Gastroesophageal sphincter (tissue), 3 donors: ENCODE measurements at regions not wholly inside any gene's neighbourhood (a gene's known extent, or its start where the extent isn't known, plus 50 kb on each side); places are given as distances from the start of the nearest gene placed in this dataset.

Experiments
- CTCF ChIP-seq, 4 experiments: fragments of 200-600 bp in 2 of 4; fragments of 450-650 bp in 2 of 4; sonication (generic) in 1 of 4; IDR thresholded peaks; one replicate each; pipeline ENCODE4 v1.5.1; 2017 to 2019; ENCODE audit warnings: antibody characterized with exemption in 4 of 4, mild to moderate bottlenecking in 2 of 4, moderate library complexity in 2 of 4
- EP300 ChIP-seq: sonication (generic); formaldehyde crosslinking; IDR thresholded peaks from one replicate; pipeline ENCODE4 v1.6.1; 2017; ENCODE audit warnings: antibody characterized with exemption, mild to moderate bottlenecking
- POLR2A ChIP-seq, 2 donors: fragments of 450-650 bp; IDR thresholded peaks; one replicate each; pipeline ENCODE4 v1.6.1; 2017; ENCODE audit warnings: antibody characterized with exemption in 2 of 2, mild to moderate bottlenecking in 2 of 2, moderate library complexity in 1 of 2
- POLR2AphosphoS5 ChIP-seq: sonication (generic); formaldehyde crosslinking; IDR thresholded peaks from one replicate; pipeline ENCODE4 v1.6.1; 2017; ENCODE audit warnings: antibody characterized with exemption

GRCh38 chr3:43212914-43213611 is 73.3 kb upstream of the SNRK start:
- TF ChIP-seq EP300 = no peak
- no peak for TF ChIP-seq CTCF (IDR thresholded peaks at IDR 0.05)
- no peak for TF ChIP-seq POLR2A (IDR thresholded peaks at IDR 0.05)
- TF ChIP-seq POLR2AphosphoS5 = no peak
